Liver (tissue), 8 donors: ENCODE measurements at regions not wholly inside any gene's neighbourhood (a gene's known extent, or its start where the extent isn't known, plus 50 kb on each side); places are given as distances from the start of the nearest gene placed in this dataset.

Experiments used
- DNase-seq: peaks from one replicate; pipeline ENCODE4 v3.0.0-alpha.2; 2017; ENCODE audit warnings: low spot score
- H3K27ac ChIP-seq, 2 donors: one replicate each; pipeline ENCODE4 v1.7.0; 2013; ENCODE audit warnings: inconsistent platforms in 2 of 2, low read length in 2 of 2, control low read depth in 1 of 2, low read depth in 1 of 2, mild to moderate bottlenecking in 1 of 2
- H3K27me3 ChIP-seq, 4 donors: one replicate each; pipeline versions ENCODE4 v1.6.1 to v1.7.0; 2013; ENCODE audit warnings: low read length in 3 of 4, inconsistent platforms in 1 of 4, mild to moderate bottlenecking in 1 of 4, moderate library complexity in 1 of 4; ENCODE audit not compliant: control insufficient read depth in 4 of 4, insufficient read depth in 4 of 4
- H3K36me3 ChIP-seq, 4 donors: one replicate each; pipeline versions ENCODE4 v1.6.1 to v1.7.0; 2013; ENCODE audit warnings: low read length in 3 of 4, mild to moderate bottlenecking in 3 of 4, low read depth in 1 of 4, moderate library complexity in 1 of 4; ENCODE audit not compliant: control insufficient read depth in 4 of 4, insufficient read depth in 3 of 4
- H3K4me1 ChIP-seq, 4 donors: one replicate each; pipeline versions ENCODE4 v1.6.1 to v1.7.0; 2013; ENCODE audit warnings: low read length in 3 of 4, mild to moderate bottlenecking in 3 of 4, moderate library complexity in 1 of 4; ENCODE audit not compliant: control insufficient read depth in 4 of 4, insufficient read depth in 4 of 4
- H3K4me3 ChIP-seq, 3 donors: one replicate each; pipeline versions ENCODE4 v1.6.1 to v1.7.0; 2013; ENCODE audit warnings: low read length in 3 of 3, control low read depth in 1 of 3, low read depth in 1 of 3, mild to moderate bottlenecking in 1 of 3
- H3K9ac ChIP-seq, 2 donors: one replicate each; pipeline ENCODE4 v1.7.0; 2013; ENCODE audit warnings: low read length in 2 of 2, mild to moderate bottlenecking in 2 of 2, moderate library complexity in 2 of 2, control low read depth in 1 of 2, low read depth in 1 of 2
- H3K9me3 ChIP-seq, 4 donors: one replicate each; pipeline versions ENCODE4 v1.6.1 to v1.7.0; 2013; ENCODE audit warnings: low read length in 3 of 4; ENCODE audit not compliant: control insufficient read depth in 4 of 4
- CTCF ChIP-seq: fragments of 150-350 bp; IDR thresholded peaks from 2 replicates; pipeline ENCODE4 v1.5.1; 2017; ENCODE audit warnings: improper control_type of control experiment, low read depth, low read length; ENCODE audit not compliant: missing input control
- EGR1 ChIP-seq, 2 donors: IDR thresholded peaks; 2 replicates each; pipeline ENCODE4 v1.6.1; 2016 to 2018; ENCODE audit warnings: antibody characterized with exemption in 2 of 2, low read depth in 2 of 2
- FOXA1 ChIP-seq: IDR thresholded peaks from 2 replicates; pipeline ENCODE4 v1.6.1; 2016; ENCODE audit warnings: antibody characterized with exemption
- FOXA2 ChIP-seq: IDR thresholded peaks from 2 replicates; pipeline ENCODE4 v1.6.1; 2016; ENCODE audit warnings: antibody characterized with exemption
- GABPA ChIP-seq, 2 donors: IDR thresholded peaks in 1 of 2; conservative IDR thresholded peaks in 1 of 2; 2 replicates each; pipeline ENCODE4 v1.6.1; 2016; ENCODE audit warnings: antibody characterized with exemption in 2 of 2, mild to moderate bottlenecking in 1 of 2, moderate library complexity in 1 of 2
- HNF4A ChIP-seq, 2 donors: conservative IDR thresholded peaks; 2 replicates each; pipeline ENCODE4 v1.6.1; 2016; ENCODE audit warnings: antibody characterized with exemption in 2 of 2, mild to moderate bottlenecking in 2 of 2
- HNF4G ChIP-seq: IDR thresholded peaks from 2 replicates; pipeline ENCODE4 v1.6.1; 2016; ENCODE audit warnings: antibody characterized with exemption
- JUND ChIP-seq, 2 donors: IDR thresholded peaks; 2 replicates each; pipeline ENCODE4 v1.6.1; 2016; ENCODE audit warnings: antibody characterized with exemption in 2 of 2
- NR2F2 ChIP-seq: IDR thresholded peaks from 2 replicates; pipeline ENCODE4 v1.6.1; 2016; ENCODE audit warnings: antibody characterized with exemption
- RAD21 ChIP-seq, 2 donors: IDR thresholded peaks; 2 replicates each; pipeline ENCODE4 v1.6.1; 2016; ENCODE audit warnings: antibody characterized with exemption in 2 of 2, mild to moderate bottlenecking in 2 of 2
- REST ChIP-seq: IDR thresholded peaks from 2 replicates; pipeline ENCODE4 v1.6.1; 2016; ENCODE audit warnings: antibody characterized with exemption, mild to moderate bottlenecking
- RXRA ChIP-seq, 2 donors: IDR thresholded peaks; 2 replicates each; pipeline ENCODE4 v1.6.1; 2017 to 2018; ENCODE audit warnings: antibody characterized with exemption in 2 of 2, mild to moderate bottlenecking in 1 of 2
- SP1 ChIP-seq: IDR thresholded peaks from 2 replicates; pipeline ENCODE4 v1.6.1; 2018; ENCODE audit warnings: antibody characterized with exemption, mild to moderate bottlenecking
- TAF1 ChIP-seq: conservative IDR thresholded peaks from 2 replicates; pipeline ENCODE4 v1.6.1; 2016; ENCODE audit warnings: antibody characterized with exemption, mild to moderate bottlenecking
- YY1 ChIP-seq: IDR thresholded peaks from 2 replicates; pipeline ENCODE4 v1.6.1; 2016; ENCODE audit warnings: antibody characterized with exemption, mild to moderate bottlenecking
- ZBTB33 ChIP-seq: IDR thresholded peaks from 2 replicates; pipeline ENCODE4 v1.6.1; 2016; ENCODE audit warnings: antibody characterized with exemption
- WGBS: extraction: QIAGEN DNeasy Blood & Tissue Kit; methylation state at CpG from one replicate; pipeline ENCODE4 v1.1.7; 2013; 5-methylcytosine and 5-hydroxymethylcytosine counted together
- TF ChIP-seq, protein P1 (sequence below): IDR thresholded peaks from 2 replicates; pipeline ENCODE4 v1.6.1; 2016; ENCODE audit warnings: antibody characterized with exemption
- TF ChIP-seq, protein P2 (sequence below): IDR thresholded peaks from 2 replicates; pipeline ENCODE4 v1.6.1; 2016; ENCODE audit warnings: antibody characterized with exemption
- donor health status: healthy.
- donor health status: healthy.
- donor health status: healthy.
- donor health status: healthy.
- donor health status: healthy.

GRCh38 chr5:162858770-162859169, 578.6 kb upstream of the CCNG1 start (continued):
- TF ChIP-seq RAD21 (IDR thresholded peaks at IDR 0.05) (no peak), RXRA (IDR thresholded peaks at IDR 0.05) (no peak)
- TF ChIP-seq, protein P1, sequence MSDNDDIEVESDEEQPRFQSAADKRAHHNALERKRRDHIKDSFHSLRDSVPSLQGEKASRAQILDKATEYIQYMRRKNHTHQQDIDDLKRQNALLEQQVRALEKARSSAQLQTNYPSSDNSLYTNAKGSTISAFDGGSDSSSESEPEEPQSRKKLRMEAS: no peak

DNA sequence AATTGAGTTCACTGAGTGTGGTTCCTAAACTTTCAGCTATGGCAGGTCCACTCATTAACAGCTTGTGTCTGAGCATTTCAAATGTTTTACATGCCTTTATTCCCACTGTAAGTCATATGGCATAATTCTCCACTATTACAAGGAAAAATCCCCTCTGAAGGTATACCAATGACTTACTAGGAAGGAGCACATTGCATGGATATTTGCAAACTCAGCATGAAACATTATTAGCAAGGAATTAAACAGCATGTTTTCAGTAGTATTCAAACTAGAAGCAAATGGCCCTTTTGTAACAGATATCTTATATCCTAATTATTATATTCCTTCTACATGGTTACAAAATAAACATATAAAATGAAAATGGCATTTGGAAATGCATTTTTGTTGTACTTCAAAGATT, 566.4 kb upstream of the CCNG1 start:
- H3K36me3 ChIP-seq: no peaks in the 10 kb centered on the region
- H3K9ac ChIP-seq: no peak overlapping the region
- no peak overlapping the region for H3K27ac ChIP-seq
- no peak for TF ChIP-seq CTCF
- TF ChIP-seq YY1: no peak
- no peak for TF ChIP-seq FOXA1
- TF ChIP-seq HNF4G: no peak
- TF ChIP-seq HNF4A (conservative IDR thresholded peaks at IDR 0.05): no peak
- TF ChIP-seq, protein P1: no peak
- TF ChIP-seq NR2F2: no peak
- H3K27me3 ChIP-seq: no peaks in the 10 kb centered on the region
- H3K9me3 ChIP-seq: peaks cover 0 to 10% (median 0%) of the 10 kb centered on the region in 4 donors
- no peaks in the 10 kb centered on the region for H3K4me1 ChIP-seq
- DNase-seq: no peak
- no peak overlapping the region for H3K4me3 ChIP-seq

GRCh38 chr5:162882629-162883028, 554.8 kb upstream of the CCNG1 start:
- Histone ChIP-seq H3K27ac (no peak overlapping the region), H3K9me3 (no peaks in the 10 kb centered on the region), H3K4me1 (no peaks in the 10 kb centered on the region), H3K36me3 (no peaks in the 10 kb centered on the region), H3K4me3 (no peak overlapping the region), H3K27me3 (no peaks in the 10 kb centered on the region), H3K9ac (no peak overlapping the region)
- DNase-seq: no peak
- WGBS: 93% methylated on average over 12 of the region's 12 CpGs
- TF ChIP-seq YY1 (no peak), TAF1 (no peak), HNF4G (no peak), HNF4A (conservative IDR thresholded peaks at IDR 0.05) (no peak)

DNA sequence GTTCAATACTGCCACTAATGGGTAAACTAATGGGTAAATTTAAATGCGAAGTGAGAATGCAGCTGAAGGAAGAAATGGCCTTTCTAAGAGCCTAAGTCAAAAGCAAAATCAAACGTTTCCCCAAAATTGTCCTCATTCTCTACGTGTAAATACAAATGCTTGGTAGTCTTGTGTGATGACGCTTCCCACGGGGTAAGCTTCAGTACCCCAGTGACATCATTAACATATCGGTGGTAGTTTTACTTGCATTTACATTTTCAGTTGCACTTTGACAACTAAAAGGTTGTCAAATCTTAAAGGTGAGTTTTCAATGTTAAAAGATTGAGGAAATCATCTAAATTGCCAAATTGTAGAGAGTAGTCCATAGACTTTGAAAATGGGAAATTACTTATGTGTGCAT, 550.7 kb upstream of the CCNG1 start:
- WGBS: 66% methylated on average over 6 of the region's 6 CpGs
- H3K4me3 ChIP-seq: no peak overlapping the region
- H3K27me3 ChIP-seq: no peaks in the 10 kb centered on the region
- TF ChIP-seq TAF1 (no peak), FOXA2 (no peak), RAD21 (IDR thresholded peaks at IDR 0.05) (no peak), GABPA (IDR thresholded peaks at IDR 0.05 in 1 of 2, conservative IDR thresholded peaks at IDR 0.05 in 1 of 2) (no peak), NR2F2 (no peak), FOXA1 (no peak), HNF4G (no peak), RXRA (IDR thresholded peaks at IDR 0.05) (no peak), JUND (IDR thresholded peaks at IDR 0.05) (no peak), REST (no peak), SP1 (no peak), ZBTB33 (no peak), HNF4A (conservative IDR thresholded peaks at IDR 0.05) (no peak), EGR1 (IDR thresholded peaks at IDR 0.05; ENCODE audit: low read depth in 2 of 2) (no peak)
- TF ChIP-seq, protein P2, sequence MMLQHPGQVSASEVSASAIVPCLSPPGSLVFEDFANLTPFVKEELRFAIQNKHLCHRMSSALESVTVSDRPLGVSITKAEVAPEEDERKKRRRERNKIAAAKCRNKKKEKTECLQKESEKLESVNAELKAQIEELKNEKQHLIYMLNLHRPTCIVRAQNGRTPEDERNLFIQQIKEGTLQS: no peak
- TF ChIP-seq, protein P1: no peak

More for the DNA sequence above, 550.7 kb upstream of the CCNG1 start:
- no peak for DNase-seq
- Histone ChIP-seq H3K36me3 (no peaks in the 10 kb centered on the region), H3K4me1 (no peaks in the 10 kb centered on the region), H3K27ac (no peak overlapping the region), H3K9me3 (no peaks in the 10 kb centered on the region), H3K9ac (no peak overlapping the region)
